ENCODE measurements at regions not wholly inside any gene's neighbourhood (a gene's known extent, or its start where the extent isn't known, plus 50 kb on each side); places are given as distances from the start of the nearest gene placed in this dataset.

DNA sequence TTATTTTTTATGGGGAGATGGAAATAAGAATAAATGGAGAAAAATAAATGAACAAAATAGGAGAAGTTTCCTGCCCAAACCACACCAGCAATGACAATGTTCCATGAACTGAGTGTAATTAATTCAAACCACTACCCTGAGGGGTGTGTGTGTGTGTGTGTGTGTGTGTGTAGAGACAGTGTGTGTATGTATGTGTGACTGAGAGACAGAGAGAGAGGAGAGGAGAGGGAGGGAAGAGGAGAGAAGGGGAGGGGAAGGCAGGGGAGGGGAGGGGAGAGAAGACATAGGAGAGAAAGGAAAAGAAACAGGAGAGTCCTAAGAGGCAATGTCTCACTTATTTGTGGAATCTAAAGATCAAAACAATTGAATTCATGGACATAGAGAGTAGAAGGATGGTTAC, 65.0 kb upstream of the POU2AF1 start:
- DNase-seq = no peak

- DNase-seq = no peak
Observed at GRCh38 chr11:111443640-111444039, 64.6 kb upstream of the POU2AF1 start.

DNA sequence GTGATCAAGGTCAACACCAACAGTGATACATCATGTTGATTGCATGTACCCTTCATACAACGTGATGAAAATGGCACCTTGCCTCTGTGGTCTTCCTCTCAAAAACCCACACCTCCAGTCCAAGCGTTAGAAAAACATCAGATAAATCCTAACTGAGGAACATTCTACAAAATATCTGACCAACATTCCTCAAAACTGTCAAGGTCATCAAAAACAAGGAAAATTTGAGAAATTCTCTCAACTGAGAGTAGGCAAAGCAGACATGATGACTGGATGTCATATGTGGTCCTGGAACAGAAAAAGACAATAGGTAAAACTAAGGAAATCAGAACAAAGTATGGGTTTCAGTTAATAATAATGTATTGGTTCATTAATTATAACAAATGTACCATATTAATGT, 64.0 kb upstream of the POU2AF1 start:
- no peak for DNase-seq

DNA sequence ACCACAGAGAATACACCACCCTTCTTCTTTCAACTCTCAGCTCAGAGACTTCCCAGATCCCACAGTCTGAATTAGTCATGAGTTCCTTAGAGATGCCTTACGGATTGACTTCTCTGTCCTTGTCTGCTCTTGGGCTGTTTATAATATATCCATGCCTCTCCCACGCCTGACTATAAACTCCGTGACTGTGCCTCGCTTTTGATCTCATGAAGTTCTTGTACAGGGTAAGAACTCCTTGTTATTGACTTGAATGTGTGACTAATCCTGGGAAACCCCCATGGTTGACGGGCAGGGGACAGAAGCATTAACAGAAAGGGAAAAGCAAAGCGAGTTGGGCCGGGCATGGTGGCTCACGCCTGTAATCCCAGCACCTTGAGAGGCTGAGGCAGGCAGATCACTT, 62.4 kb upstream of the POU2AF1 start:
- DNase-seq = no peak

- DNase-seq = no peak
Observed at GRCh38 chr11:111440416-111441205, 61.5 kb upstream of the POU2AF1 start.

DNA sequence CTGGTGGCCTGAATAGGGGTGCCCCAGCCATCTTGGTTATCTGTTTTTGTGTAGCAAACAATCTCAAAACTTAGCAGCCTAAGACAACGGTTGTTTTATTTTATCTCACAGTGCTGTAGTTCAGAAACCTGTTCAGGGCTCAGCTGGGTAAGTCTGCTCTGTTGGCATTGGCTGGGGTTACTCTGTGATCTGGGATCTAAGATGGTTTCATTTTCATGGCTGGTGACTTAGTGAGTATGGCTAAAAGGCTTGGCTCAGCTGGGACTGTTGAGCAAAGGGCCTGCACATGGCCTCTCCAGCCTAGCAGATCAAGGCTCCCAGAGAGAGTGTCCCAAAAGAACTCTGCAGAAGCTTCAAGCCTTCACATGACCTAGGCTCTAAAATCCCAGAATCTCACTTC, 60.8 kb upstream of the POU2AF1 start:
- no peak for DNase-seq

DNA sequence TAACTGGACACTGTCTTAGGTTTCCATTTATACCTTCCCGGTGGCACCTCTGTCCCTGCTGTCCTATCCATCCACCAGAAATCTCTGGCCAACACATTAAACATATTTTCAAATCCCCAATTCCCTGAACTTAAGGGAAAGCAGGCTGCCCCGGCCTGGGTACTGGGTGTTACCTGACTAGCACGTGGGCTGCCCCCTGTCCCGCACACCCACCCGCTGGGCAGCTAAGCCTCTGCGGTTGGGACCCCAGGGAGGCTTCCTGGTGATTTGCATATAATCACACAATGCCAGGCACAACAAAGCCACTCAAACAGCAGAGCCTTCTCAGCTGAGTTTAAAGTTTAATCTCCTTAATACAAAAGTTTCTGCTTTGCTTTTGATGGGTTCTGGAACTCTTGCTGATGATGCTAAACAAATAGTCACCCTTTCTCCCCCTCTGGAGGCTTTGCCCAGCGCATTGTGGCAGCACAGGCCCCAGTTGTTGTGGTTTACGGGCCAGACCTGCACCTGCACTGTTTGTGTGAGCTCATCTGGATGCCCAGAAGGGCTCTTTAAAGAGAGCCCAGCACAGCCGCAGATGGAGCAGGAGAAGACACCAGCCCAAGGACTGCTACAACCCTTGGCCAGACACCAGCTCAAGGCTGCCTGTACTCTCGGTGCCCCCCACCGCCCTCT, 59.9 kb upstream of the POU2AF1 start:
- DNase-seq = no peak

DNA sequence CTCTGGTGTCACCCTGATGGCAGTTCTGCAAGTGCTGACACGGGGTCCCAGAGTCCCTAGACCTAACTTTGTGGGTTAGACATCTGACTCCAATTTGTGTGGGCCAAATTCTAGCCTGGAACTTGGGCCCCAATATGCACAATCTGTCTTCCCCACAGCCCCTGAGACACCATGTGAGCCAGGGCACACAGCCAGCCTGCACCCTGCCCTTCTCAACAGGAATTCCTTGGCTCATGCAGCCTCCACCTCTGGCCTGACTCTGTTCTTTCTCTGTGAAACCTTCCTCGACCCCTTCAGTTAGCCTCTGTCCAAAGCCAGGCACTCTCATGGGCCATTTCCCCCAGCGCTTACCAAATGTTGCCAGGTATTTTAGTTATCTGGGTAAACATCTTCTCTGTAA, 59.1 kb upstream of the POU2AF1 start:
- DNase-seq = no peak

DNA sequence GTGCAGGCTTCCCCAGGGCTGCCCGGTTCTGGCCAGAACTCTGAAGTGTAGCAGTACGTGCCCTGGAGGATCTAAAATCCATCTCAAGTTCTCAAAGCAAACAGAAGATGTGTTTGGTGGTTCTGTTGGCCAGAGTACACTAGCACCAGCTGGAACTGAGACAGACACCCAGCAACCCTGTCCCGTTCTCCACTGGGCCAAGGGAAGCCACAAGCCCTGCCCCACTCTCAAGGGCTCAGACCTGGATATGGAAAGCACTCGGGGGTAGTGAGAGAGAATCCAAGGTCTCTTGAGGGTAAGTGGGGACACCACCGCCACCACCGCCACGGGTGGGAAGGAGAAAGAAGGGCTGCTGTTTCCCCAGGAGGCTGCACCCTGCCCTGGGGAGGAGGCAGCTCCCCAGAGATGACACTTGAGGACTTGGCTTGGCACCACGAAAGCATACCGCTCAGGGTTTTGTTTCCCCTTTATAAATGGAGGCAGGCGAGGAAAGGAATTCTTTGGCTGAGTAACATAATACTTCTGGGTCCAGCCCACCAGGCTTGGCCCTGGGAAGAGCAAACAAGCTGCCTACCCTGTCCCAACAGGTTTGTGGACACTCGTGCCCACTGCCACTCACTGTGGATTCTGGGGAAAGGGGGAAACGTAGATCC, 56.1 kb upstream of the POU2AF1 start:
- DNase-seq = no peak

DNA sequence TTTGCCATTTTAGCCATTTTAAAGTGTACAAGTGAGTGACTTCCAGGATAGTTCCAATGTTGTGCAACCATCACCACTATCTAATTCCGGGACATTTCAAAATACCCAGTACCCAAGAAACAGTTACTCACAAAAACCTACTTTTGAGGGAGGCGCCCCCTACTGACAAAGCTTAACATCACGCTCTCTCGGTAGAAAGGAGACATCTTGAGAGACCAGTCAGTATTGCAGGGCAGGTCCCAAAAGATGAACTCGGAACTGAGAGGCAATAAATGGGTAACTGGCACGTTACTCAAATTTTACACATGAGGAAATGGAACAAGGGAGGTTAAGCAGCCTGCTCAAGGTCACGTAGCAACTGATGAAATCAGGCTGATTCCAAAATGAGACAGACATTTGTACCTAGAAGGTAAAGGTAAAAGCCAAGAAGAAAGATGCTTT, 50.0 kb upstream of the POU2AF1 start:
- peak in 1 of 2 experiments; percentile 29 for DNase-seq
